Naive B cell (primary cell): ENCODE measurements at regions not wholly inside any gene's neighbourhood (a gene's known extent, or its start where the extent isn't known, plus 50 kb on each side); places are given as distances from the start of the nearest gene placed in this dataset.

Experiments
- ATAC-seq, 2 donors: fragments of 150-1000 bp; cut with Tn5 transposase; 2 replicates each; pipeline ENCODE4 v1.10.0; 2021; ENCODE audit warnings: low read depth in 2 of 2, mild to moderate bottlenecking in 2 of 2, moderate library complexity in 2 of 2
- DNase-seq: peaks from one replicate; pipeline ENCODE4 v3.0.0; 2022
- H3K27ac Mint-ChIP-seq, 6 donors: one replicate each; pipeline ENCODE4 v1.8.0; 2020 to 2022; ENCODE audit warnings: mild to moderate bottlenecking in 6 of 6, mixed read lengths in 6 of 6, moderate library complexity in 5 of 6, inconsistent platforms in 2 of 6
- H3K27me3 Mint-ChIP-seq, 3 donors: one replicate each; pipeline ENCODE4 v1.8.0; 2021 to 2022; ENCODE audit warnings: mixed read lengths in 3 of 3, mild to moderate bottlenecking in 1 of 3
- H3K36me3 Mint-ChIP-seq, 2 donors: one replicate each; pipeline ENCODE4 v1.8.0; 2020 to 2022; ENCODE audit warnings: mixed read lengths in 2 of 2, inconsistent platforms in 1 of 2, mild to moderate bottlenecking in 1 of 2
- H3K4me1 Mint-ChIP-seq, 3 donors: one replicate each; pipeline ENCODE4 v1.8.0; 2020 to 2022; ENCODE audit warnings: mixed read lengths in 3 of 3, inconsistent platforms in 1 of 3, mild to moderate bottlenecking in 1 of 3, moderate library complexity in 1 of 3
- H3K4me3 Mint-ChIP-seq, 8 donors: one replicate each; pipeline ENCODE4 v1.8.0; 2020 to 2022; ENCODE audit warnings: mild to moderate bottlenecking in 8 of 8, mixed read lengths in 8 of 8, moderate library complexity in 8 of 8, inconsistent platforms in 2 of 8
- H3K9me3 Mint-ChIP-seq, 7 donors: one replicate each; pipeline ENCODE4 v1.8.0; 2020 to 2022; ENCODE audit warnings: mixed read lengths in 7 of 7, mild to moderate bottlenecking in 5 of 7, inconsistent platforms in 2 of 7, moderate library complexity in 1 of 7

DNA sequence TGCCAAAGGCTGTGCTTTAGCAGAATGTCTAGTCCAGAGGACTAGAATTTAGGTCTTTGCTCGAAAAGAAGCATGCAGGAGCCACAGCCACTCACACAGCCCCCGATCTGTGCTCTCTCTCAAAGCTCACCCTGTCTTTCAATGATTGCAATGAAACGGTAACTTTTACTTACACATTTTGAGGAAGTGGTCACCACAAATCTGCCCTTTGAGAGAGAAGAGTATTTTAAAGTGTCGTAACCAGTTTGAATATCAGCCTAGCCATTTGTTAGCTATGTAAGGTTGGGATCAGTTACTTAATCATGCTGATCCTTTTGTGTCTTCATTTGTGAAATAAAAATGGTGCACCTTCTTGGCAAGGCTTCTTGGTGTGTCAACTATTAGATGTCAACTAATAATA is 209.0 kb downstream of the TFAP2A start:
- Mint-ChIP-seq H3K9me3 (peaks cover 0 to 13% (median 4%) of the 10 kb centered on the region in 7 donors), H3K27ac (no peak overlapping the region), H3K27me3 (peaks cover 5 to 17% (median 8%) of the 10 kb centered on the region in 3 donors), H3K4me3 (no peak overlapping the region), H3K36me3 (no peaks in the 10 kb centered on the region), H3K4me1 (no peaks in the 10 kb centered on the region)
- DNase-seq, result no peak
- no peak for ATAC-seq

DNA sequence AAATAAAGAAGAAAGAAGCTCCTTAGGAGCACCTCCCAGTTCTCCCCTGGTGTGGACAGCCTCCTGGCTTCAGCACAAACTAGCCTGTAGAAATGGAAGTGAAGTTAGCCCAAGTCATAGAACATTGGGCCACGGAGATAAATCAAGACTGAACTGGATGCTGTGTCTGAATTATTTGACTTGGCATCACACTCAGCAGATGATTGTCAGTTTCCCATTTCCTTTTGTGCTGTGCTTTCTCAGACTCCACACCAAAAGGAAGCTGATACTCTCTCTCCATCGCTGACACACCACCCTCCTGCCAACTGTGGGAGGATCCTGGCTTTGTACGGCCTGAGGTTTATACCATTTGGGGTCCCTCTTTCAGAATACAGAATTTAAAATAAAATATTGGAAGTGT is 209.8 kb downstream of the TFAP2A start:
- no peak overlapping the region for H3K4me3 Mint-ChIP-seq
- H3K4me1 Mint-ChIP-seq, result no peaks in the 10 kb centered on the region
- ATAC-seq (no peak), DNase-seq (no peak)
- H3K27me3 Mint-ChIP-seq, result peaks cover 5 to 14% (median 8%) of the 10 kb centered on the region in 3 donors
- peaks cover 4 to 17% (median 8%) of the 10 kb centered on the region in 7 donors for H3K9me3 Mint-ChIP-seq
- H3K36me3 Mint-ChIP-seq, result no peaks in the 10 kb centered on the region
- no peak overlapping the region for H3K27ac Mint-ChIP-seq

DNA sequence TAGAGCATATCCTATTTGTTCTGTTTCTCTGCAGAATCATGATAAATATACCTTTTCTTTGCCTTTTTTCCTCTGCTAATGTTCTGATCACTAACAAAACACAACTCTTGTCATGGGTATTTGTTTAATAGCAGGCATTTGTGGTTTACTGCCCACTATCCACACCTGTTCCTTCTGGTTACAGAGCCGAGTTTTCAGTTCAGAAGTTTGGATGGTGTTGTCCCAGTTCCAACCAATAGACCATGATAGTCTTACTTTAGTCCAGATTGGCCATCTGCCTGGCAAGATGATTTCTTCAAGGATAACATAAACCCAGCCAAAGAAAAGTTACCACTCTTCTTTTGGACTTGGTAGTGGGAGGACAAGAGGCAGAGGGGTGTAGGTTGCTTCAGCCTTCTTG is 211.2 kb downstream of the TFAP2A start:
- no peak overlapping the region for H3K4me3 Mint-ChIP-seq
- ATAC-seq, result no peak

GRCh38 chr6:10202581-10202980 is 212.3 kb downstream of the TFAP2A start:
- H3K27ac Mint-ChIP-seq, result no peak overlapping the region
- DNase-seq, result no peak
- H3K36me3 Mint-ChIP-seq, result no peaks in the 10 kb centered on the region
- H3K4me1 Mint-ChIP-seq, result no peaks in the 10 kb centered on the region
- H3K9me3 Mint-ChIP-seq, result peaks cover 3 to 13% (median 7%) of the 10 kb centered on the region in 7 donors
- ATAC-seq, result no peak
- peaks cover 0 to 8% (median 4%) of the 10 kb centered on the region in 3 donors for H3K27me3 Mint-ChIP-seq
- H3K4me3 Mint-ChIP-seq, result no peak overlapping the region

More for the DNA sequence above, 211.2 kb downstream of the TFAP2A start:
- Mint-ChIP-seq H3K36me3 (no peaks in the 10 kb centered on the region), H3K27ac (no peak overlapping the region), H3K27me3 (peaks cover 0 to 8% (median 4%) of the 10 kb centered on the region in 3 donors), H3K9me3 (peaks cover 2 to 11% (median 7%) of the 10 kb centered on the region in 7 donors), H3K4me1 (no peaks in the 10 kb centered on the region)
- no peak for DNase-seq

DNA sequence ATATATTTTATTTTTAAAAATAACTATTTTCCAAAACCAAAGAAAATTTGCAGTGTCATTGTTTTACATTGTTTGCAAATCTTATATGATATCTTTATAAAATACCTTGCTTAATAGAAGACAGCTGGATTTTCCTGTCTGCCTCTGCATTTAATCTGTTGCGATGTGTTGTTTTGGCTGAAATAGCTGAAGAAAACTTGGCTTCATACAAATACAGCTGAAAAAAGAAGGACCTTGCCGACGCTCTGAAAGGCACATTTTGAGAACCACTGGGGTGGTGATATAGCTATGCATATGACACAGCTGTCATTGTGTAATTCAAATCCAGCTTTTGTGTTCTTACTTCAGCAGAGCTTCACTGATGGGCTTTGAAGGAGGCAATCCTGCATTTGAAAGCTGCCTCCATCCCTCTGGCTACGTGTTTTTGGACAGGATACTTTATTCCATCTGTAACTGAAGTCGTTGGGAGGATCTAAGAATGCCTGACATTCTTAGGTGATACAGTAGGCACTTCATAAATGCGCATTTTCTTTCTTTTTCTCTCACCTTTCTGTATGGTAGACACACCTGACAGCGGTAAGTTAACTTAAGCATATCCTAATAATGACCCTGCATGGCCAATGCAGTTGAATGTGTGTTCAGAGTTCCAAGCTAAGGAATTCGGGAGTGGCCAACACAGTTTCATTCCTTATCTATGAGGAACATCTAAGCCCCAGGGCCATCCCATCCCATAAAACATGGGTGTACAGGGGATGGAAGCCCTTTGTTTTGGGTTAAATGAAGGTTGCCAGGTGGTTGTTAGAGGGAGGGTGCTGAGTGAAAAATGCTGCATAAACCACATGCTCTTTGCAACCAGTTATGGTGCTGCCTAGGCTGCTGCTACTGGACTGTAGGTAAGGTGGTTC is 213.0 kb downstream of the TFAP2A start:
- H3K27ac Mint-ChIP-seq, result no peak overlapping the region
- H3K36me3 Mint-ChIP-seq, result no peaks in the 10 kb centered on the region
- DNase-seq (no peak), ATAC-seq (no peak)
- no peaks in the 10 kb centered on the region for H3K4me1 Mint-ChIP-seq
- H3K9me3 Mint-ChIP-seq, result peaks cover 3 to 14% (median 7%) of the 10 kb centered on the region in 7 donors
- no peak overlapping the region for H3K4me3 Mint-ChIP-seq
- peaks cover 0 to 8% (median 4%) of the 10 kb centered on the region in 3 donors for H3K27me3 Mint-ChIP-seq

DNA sequence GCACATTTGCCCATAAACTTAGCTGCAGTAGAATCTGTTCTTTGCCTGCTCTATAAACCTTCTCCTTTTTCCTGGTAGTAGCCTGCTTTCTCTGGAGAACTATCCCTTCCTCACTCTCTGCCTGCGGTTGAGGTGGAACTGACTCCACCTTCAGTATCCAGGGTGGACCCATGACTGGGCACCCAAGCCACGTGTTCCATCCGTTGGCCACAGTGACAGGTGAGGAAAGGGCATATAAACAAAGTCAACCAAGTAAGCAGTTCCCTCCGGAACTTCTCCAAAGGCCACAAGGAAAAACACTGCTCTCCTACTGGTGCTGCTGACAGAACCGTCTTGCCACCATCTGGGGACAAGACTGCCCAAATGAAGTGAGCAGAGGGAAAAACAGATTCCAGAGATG is 218.8 kb downstream of the TFAP2A start:
- H3K4me1 Mint-ChIP-seq, result no peaks in the 10 kb centered on the region
- no peak overlapping the region for H3K27ac Mint-ChIP-seq
- peaks cover 3 to 11% (median 9%) of the 10 kb centered on the region in 7 donors for H3K9me3 Mint-ChIP-seq
- no peaks in the 10 kb centered on the region for H3K27me3 Mint-ChIP-seq
- ATAC-seq (no peak), DNase-seq (no peak)
- H3K4me3 Mint-ChIP-seq, result no peak overlapping the region
- no peaks in the 10 kb centered on the region for H3K36me3 Mint-ChIP-seq

GRCh38 chr6:10194816-10195672 is 219.8 kb downstream of the TFAP2A start:
- Mint-ChIP-seq H3K27me3 (no peaks in the 10 kb centered on the region), H3K4me3 (no peak overlapping the region), H3K27ac (no peak overlapping the region), H3K4me1 (no peaks in the 10 kb centered on the region), H3K36me3 (no peaks in the 10 kb centered on the region), H3K9me3 (peaks cover 0 to 6% (median 3%) of the 10 kb centered on the region in 7 donors)
- no peak for ATAC-seq
- DNase-seq, result no peak

- Mint-ChIP-seq H3K27ac (no peak overlapping the region), H3K4me3 (no peak overlapping the region), H3K27me3 (no peaks in the 10 kb centered on the region), H3K9me3 (peaks cover 0 to 7% (median 4%) of the 10 kb centered on the region in 7 donors), H3K4me1 (no peaks in the 10 kb centered on the region), H3K36me3 (no peaks in the 10 kb centered on the region)
- DNase-seq (no peak), ATAC-seq (no peak)
Observed at GRCh38 chr6:10193321-10193720, 221.6 kb downstream of the TFAP2A start.

DNA sequence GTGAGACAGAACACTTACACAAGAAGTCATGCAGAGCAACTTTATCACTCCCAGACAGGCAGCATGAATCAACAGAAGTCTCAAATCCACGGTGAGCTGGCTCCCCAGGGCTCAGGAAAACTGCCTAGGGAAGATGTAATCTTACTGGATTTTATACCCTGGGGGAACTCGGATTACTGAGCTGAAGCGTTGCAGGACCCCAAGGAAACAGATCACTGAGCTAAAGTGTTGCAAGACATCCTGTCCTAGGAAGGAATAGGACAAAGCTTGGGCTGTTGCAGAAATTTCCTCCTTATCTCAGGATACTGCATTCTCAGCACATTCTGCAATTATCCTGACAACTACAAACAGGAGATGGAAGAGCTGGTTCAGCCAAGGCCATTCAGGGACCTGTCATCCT is 224.8 kb downstream of the TFAP2A start:
- no peaks in the 10 kb centered on the region for H3K4me1 Mint-ChIP-seq
- no peak overlapping the region for H3K27ac Mint-ChIP-seq
- ATAC-seq, result no peak
- no peaks in the 10 kb centered on the region for H3K36me3 Mint-ChIP-seq
- H3K27me3 Mint-ChIP-seq, result no peaks in the 10 kb centered on the region
- no peak overlapping the region for H3K4me3 Mint-ChIP-seq
- no peak for DNase-seq
- peaks cover 0 to 13% (median 0%) of the 10 kb centered on the region in 7 donors for H3K9me3 Mint-ChIP-seq

- Mint-ChIP-seq H3K27ac (no peak overlapping the region), H3K4me1 (no peaks in the 10 kb centered on the region), H3K4me3 (no peak overlapping the region), H3K27me3 (no peaks in the 10 kb centered on the region), H3K9me3 (peaks cover 0 to 13% (median 3%) of the 10 kb centered on the region in 7 donors), H3K36me3 (no peaks in the 10 kb centered on the region)
- no peak for ATAC-seq
- no peak for DNase-seq
Observed at GRCh38 chr6:10184371-10185227, 230.3 kb downstream of the TFAP2A start.

- H3K4me3 Mint-ChIP-seq, result no peak overlapping the region
- DNase-seq (no peak), ATAC-seq (no peak)
- H3K9me3 Mint-ChIP-seq, result peaks cover 0 to 6% (median 2%) of the 10 kb centered on the region in 7 donors
- H3K27me3 Mint-ChIP-seq, result no peaks in the 10 kb centered on the region
- no peaks in the 10 kb centered on the region for H3K36me3 Mint-ChIP-seq
- H3K27ac Mint-ChIP-seq, result no peak overlapping the region
- H3K4me1 Mint-ChIP-seq, result no peaks in the 10 kb centered on the region
Observed at GRCh38 chr6:10180138-10181074, 234.5 kb downstream of the TFAP2A start.

DNA sequence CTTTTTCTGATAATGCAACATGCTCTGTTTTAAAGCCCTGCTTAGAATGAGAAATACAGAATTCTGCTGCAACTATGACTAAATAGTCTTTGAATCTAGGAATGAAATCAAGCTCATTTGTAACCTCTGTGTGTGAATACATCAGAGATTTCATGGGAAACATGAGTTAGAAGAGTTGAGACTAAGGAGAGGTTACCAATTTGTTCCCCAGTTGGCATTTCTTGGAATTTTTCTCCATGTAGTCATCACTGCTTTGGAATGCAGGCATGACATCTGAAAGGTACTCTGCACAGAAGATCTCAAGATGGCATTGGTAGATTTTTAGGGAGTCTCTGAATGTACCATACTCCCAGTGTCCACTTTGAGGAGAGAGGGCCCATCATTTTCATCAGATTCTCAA is 237.2 kb downstream of the TFAP2A start:
- Mint-ChIP-seq H3K27me3 (no peaks in the 10 kb centered on the region), H3K4me3 (no peak overlapping the region), H3K4me1 (no peaks in the 10 kb centered on the region), H3K9me3 (peaks cover 0 to 9% (median 2%) of the 10 kb centered on the region in 7 donors), H3K27ac (no peak overlapping the region), H3K36me3 (no peaks in the 10 kb centered on the region)
- ATAC-seq, result no peak
- DNase-seq, result no peak
